ENCODE measurements at regions not wholly inside any gene's neighbourhood (a gene's known extent, or its start where the extent isn't known, plus 50 kb on each side); places are given as distances from the start of the nearest gene placed in this dataset.

DNA sequence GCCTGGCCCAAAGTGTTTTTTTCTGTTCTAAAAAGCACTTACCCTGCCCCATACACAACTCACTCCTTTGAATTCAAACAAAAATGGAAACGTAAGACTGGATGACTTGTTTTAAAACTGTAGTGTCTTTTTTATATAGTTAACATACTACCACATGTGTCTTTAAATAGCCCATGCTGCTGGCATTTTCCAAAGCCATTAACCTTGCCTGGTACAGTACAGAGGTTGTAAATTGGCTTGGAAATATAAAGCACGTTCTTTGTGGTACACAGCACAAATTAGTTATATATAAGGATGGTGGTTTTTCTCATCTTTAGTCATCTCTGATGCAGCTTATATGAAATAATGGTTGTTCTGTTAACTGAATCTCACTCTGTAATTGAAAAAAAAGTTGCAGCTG, 519.7 kb upstream of the ZNF608 start:
- intact Hi-C loops (cut with DNase I) = no loop called here
- no peaks in the 10 kb centered on the region for H3K36me3 ChIP-seq
- no peaks in the 10 kb centered on the region for H3K9me3 ChIP-seq
- DNase-seq (no peak), ATAC-seq (no peak)
- no peaks in the 10 kb centered on the region for H3K27me3 ChIP-seq (ENCODE audit: low read depth)
- H3K4me1 ChIP-seq = no peaks in the 10 kb centered on the region
- no peak overlapping the region for H3K27ac ChIP-seq
- no peak for TF ChIP-seq CTCF (IDR thresholded peaks at IDR 0.05)
- no peak overlapping the region for H3K4me3 ChIP-seq

- no peak for TF ChIP-seq CTCF (IDR thresholded peaks at IDR 0.05)
- ATAC-seq (no peak), DNase-seq (no peak)
- no peaks in the 10 kb centered on the region for H3K9me3 ChIP-seq
- intact Hi-C loops (cut with DNase I) = no loop called here
- no peaks in the 10 kb centered on the region for H3K4me1 ChIP-seq
- H3K4me3 ChIP-seq = no peak overlapping the region
- H3K27me3 ChIP-seq (ENCODE audit: low read depth) = no peaks in the 10 kb centered on the region
- H3K36me3 ChIP-seq = no peaks in the 10 kb centered on the region
- H3K27ac ChIP-seq = no peak overlapping the region
Measured at GRCh38 chr5:125267636-125268248, 521.3 kb upstream of the ZNF608 start.

- Histone ChIP-seq H3K27ac (no peak overlapping the region), H3K4me1 (no peaks in the 10 kb centered on the region), H3K27me3 (ENCODE audit: low read depth) (no peaks in the 10 kb centered on the region), H3K36me3 (no peaks in the 10 kb centered on the region), H3K9me3 (no peaks in the 10 kb centered on the region), H3K4me3 (no peak overlapping the region)
- no peak for ATAC-seq
- intact Hi-C loops (cut with DNase I) = no loop called here
- DNase-seq = no peak
- TF ChIP-seq CTCF (IDR thresholded peaks at IDR 0.05) = no peak
Measured at GRCh38 chr5:125269926-125270325, 523.5 kb upstream of the ZNF608 start.

- no peaks in the 10 kb centered on the region for H3K36me3 ChIP-seq
- intact Hi-C loops (cut with DNase I) = no loop called here
- H3K27ac ChIP-seq = no peak overlapping the region
- DNase-seq = no peak
- no peak for TF ChIP-seq CTCF (IDR thresholded peaks at IDR 0.05)
- ATAC-seq = no peak
- H3K9me3 ChIP-seq = no peaks in the 10 kb centered on the region
- no peaks in the 10 kb centered on the region for H3K4me1 ChIP-seq
- H3K4me3 ChIP-seq = no peak overlapping the region
- H3K27me3 ChIP-seq (ENCODE audit: low read depth) = no peaks in the 10 kb centered on the region
Measured at GRCh38 chr5:125272357-125272756, 525.9 kb upstream of the ZNF608 start.

DNA sequence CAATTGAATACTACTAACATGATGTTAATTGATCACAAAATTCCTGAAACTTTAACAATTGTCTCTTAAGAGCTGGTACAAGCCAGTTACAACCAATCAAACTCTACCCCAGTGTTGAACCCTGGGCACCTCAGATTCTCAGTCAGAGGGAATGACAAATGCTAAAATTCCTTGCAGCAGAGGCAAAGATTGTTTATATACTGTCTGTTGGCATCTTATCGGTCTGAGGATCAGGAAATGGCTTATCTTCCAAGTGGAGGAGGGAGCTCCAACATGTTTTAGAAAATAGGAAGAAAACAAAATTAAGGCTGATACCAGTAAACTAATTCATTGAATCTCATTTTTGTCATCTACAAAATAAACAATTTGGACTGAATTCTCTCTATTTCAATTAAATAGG, 527.8 kb upstream of the ZNF608 start:
- DNase-seq (no peak), ATAC-seq (no peak)
- intact Hi-C loops (cut with DNase I) = no loop called here
- Histone ChIP-seq H3K36me3 (no peaks in the 10 kb centered on the region), H3K4me3 (no peak overlapping the region), H3K27me3 (ENCODE audit: low read depth) (no peaks in the 10 kb centered on the region), H3K9me3 (no peaks in the 10 kb centered on the region), H3K4me1 (no peaks in the 10 kb centered on the region), H3K27ac (no peak overlapping the region)
- no peak for TF ChIP-seq CTCF (IDR thresholded peaks at IDR 0.05)
